Vagina (tissue), 2 donors: ENCODE measurements at regions not wholly inside any gene's neighbourhood (a gene's known extent, or its start where the extent isn't known, plus 50 kb on each side); places are given as distances from the start of the nearest gene placed in this dataset.
A peak's percentile ranks its signal among the peaks of the same experiment; 100 is the strongest.

Source experiments
- DNase-seq, 2 donors: peaks; one replicate each; pipeline ENCODE4 v3.0.0-alpha.2; 2017; ENCODE audit errors: extremely low spot score in 2 of 2
- H3K27ac ChIP-seq: fragments of 200-600 bp; sonication (generic); one replicate; pipeline ENCODE4 v1.5.1; 2019
- H3K27me3 ChIP-seq: fragments of 200-600 bp; sonication (generic); one replicate; pipeline ENCODE4 v1.5.1; 2019
- H3K36me3 ChIP-seq, 2 donors: fragments of 200-600 bp; sonication (generic); one replicate each; pipeline ENCODE4 v1.5.1; 2017 to 2019
- H3K4me1 ChIP-seq: fragments of 200-600 bp; sonication (generic); one replicate; pipeline ENCODE4 v1.5.1; 2019
- H3K4me3 ChIP-seq, 2 donors: fragments of 200-600 bp; sonication (generic); 1 replicate in 1 of 2; 2 replicates in 1 of 2; pipeline ENCODE4 v1.5.1; 2016 to 2019
- H3K9me3 ChIP-seq: fragments of 200-600 bp; sonication (generic); one replicate; pipeline ENCODE4 v1.5.1; 2019
- POLR2A ChIP-seq, 2 donors: fragments of 450-650 bp; IDR thresholded peaks; one replicate each; pipeline ENCODE4 v1.6.1; 2017; ENCODE audit warnings: antibody characterized with exemption in 2 of 2, mild to moderate bottlenecking in 2 of 2, moderate library complexity in 2 of 2
- POLR2AphosphoS5 ChIP-seq, 2 donors: sonication (generic); formaldehyde crosslinking; IDR thresholded peaks; one replicate each; pipeline ENCODE4 v1.9.0; 2017; ENCODE audit warnings: antibody characterized with exemption in 2 of 2, mild to moderate bottlenecking in 2 of 2, low read depth in 1 of 2; ENCODE audit not compliant: insufficient read depth in 1 of 2
- intact Hi-C: fragments of 100-400 bp; cut with DNase I; formaldehyde crosslinking; loops from one replicate; pipeline ENCODE4 v1.15.1; 2023
- TF ChIP-seq, protein P1 (sequence below), 3 experiments: fragments of 450-650 bp in 2 of 3; fragments of 200-600 bp in 1 of 3; sonication (generic) in 1 of 3; IDR thresholded peaks; one replicate each; pipeline ENCODE4 v1.5.1; 2017 to 2019; ENCODE audit warnings: antibody characterized with exemption in 3 of 3, mild to moderate bottlenecking in 2 of 3, moderate library complexity in 2 of 3

DNA sequence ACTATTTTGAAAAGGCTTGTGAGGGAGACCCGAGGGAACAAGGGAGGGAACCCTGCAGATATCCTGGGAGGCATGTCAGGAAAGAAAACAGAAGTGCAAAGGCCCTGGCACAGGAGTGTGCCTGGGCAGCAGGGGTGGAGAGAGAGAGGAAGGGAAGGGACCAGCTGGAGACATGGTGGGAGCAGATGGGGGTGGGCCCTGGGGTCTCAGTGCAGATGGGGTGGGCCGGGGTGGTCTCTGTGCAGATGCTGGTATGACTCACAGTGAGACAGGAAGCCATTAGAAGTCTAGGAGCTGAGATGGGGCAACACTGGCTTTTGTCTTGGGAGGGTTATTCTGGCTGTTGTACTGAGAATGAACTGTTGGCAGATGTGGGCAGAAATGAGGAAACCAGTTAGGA is 363.6 kb upstream of the C1orf174 start:
- intact Hi-C loops, result no loop called here
- no peaks in the 10 kb centered on the region for H3K4me1 ChIP-seq
- TF ChIP-seq, protein P1, sequence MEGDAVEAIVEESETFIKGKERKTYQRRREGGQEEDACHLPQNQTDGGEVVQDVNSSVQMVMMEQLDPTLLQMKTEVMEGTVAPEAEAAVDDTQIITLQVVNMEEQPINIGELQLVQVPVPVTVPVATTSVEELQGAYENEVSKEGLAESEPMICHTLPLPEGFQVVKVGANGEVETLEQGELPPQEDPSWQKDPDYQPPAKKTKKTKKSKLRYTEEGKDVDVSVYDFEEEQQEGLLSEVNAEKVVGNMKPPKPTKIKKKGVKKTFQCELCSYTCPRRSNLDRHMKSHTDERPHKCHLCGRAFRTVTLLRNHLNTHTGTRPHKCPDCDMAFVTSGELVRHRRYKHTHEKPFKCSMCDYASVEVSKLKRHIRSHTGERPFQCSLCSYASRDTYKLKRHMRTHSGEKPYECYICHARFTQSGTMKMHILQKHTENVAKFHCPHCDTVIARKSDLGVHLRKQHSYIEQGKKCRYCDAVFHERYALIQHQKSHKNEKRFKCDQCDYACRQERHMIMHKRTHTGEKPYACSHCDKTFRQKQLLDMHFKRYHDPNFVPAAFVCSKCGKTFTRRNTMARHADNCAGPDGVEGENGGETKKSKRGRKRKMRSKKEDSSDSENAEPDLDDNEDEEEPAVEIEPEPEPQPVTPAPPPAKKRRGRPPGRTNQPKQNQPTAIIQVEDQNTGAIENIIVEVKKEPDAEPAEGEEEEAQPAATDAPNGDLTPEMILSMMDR (IDR thresholded peaks at IDR 0.05), result no peak
- TF ChIP-seq POLR2AphosphoS5 (IDR thresholded peaks at IDR 0.05; ENCODE audit: insufficient read depth in 1 of 2, low read depth in 1 of 2) (no peak), POLR2A (IDR thresholded peaks at IDR 0.05) (no peak)
- peak in 1 of 2 donors; percentile 52 for DNase-seq
- H3K27me3 ChIP-seq, result no peaks in the 10 kb centered on the region
- no peaks in the 10 kb centered on the region for H3K36me3 ChIP-seq
- no peaks in the 10 kb centered on the region for H3K9me3 ChIP-seq
- no peak overlapping the region for H3K27ac ChIP-seq
- H3K4me3 ChIP-seq, result no peak overlapping the region

DNA sequence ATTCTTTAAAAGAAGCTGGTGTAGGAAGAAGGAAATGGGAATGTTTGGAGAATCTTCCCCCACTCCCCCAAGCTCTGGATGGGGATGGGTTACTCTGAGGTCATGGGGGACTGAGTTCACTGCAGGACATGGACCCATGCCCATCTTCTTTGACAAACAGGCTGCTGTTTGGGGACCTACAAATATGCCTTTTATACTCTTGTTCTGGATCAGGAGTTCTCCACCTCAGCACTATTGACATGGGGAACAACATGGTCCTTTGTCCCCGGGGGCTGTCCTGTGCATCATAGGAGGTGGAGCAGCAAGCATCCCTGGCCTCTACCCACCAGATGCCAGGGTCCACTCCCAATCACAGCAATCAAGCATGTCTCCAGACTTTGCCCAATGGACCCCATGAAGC is 365.8 kb upstream of the C1orf174 start:
- TF ChIP-seq POLR2AphosphoS5 (IDR thresholded peaks at IDR 0.05; ENCODE audit: insufficient read depth in 1 of 2, low read depth in 1 of 2), result no peak
- no peak for TF ChIP-seq POLR2A (IDR thresholded peaks at IDR 0.05)
- TF ChIP-seq, protein P1 (IDR thresholded peaks at IDR 0.05), result no peak
- Histone ChIP-seq H3K36me3 (no peaks in the 10 kb centered on the region), H3K27me3 (no peaks in the 10 kb centered on the region), H3K4me3 (no peak overlapping the region), H3K4me1 (no peaks in the 10 kb centered on the region), H3K9me3 (no peaks in the 10 kb centered on the region), H3K27ac (no peak overlapping the region)
- peak in 1 of 2 donors; percentile 34 for DNase-seq
- intact Hi-C loops, result no loop called here

DNA sequence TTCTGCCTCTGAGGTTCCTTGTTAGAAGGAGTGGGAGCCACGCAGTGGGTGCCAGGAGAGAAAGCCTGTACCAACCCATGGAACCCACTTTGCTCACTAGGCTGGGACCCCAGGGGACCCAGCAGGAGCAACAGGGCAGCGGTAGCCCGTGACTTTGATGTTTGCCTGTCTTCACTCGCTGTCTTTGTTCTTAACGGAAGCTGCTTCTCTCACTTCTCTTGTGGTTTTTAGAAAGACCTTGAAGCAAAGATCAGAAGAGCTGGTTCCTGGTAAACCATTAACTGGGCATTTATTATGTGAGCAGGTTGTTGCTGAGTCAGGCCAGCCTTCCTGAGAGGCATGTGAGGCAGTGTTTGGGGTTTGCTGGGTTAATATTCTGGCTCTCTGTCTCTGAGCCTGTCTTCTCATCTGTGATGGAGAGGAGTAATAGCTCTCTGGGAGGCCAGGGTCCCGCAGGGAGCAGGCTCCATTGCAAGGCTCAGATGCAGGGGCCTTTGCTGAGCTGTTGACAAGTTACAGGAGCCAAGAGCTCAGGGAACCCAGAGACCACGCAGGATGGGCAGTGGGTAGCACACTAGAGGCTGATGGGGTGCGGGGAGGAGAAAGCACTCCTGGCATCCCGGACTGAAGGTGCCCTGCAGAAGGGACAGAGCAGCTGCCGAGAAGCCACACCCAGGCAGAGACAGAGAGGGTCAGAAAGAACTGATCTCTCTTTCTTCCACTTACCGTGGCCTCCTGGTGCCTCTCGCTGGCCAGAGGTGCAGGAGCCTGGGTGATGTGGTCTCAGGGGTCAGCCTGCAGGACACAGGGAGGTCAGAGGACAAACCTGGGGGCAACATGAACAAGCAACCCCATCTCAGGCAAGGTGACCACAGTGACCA is 367.5 kb upstream of the C1orf174 start:
- Histone ChIP-seq H3K27ac (no peak overlapping the region), H3K4me3 (no peak overlapping the region), H3K27me3 (no peaks in the 10 kb centered on the region), H3K9me3 (no peaks in the 10 kb centered on the region), H3K36me3 (no peaks in the 10 kb centered on the region), H3K4me1 (no peaks in the 10 kb centered on the region)
- TF ChIP-seq POLR2A (IDR thresholded peaks at IDR 0.05), result no peak
- no peak for TF ChIP-seq POLR2AphosphoS5 (IDR thresholded peaks at IDR 0.05; ENCODE audit: insufficient read depth in 1 of 2, low read depth in 1 of 2)
- TF ChIP-seq, protein P1 (IDR thresholded peaks at IDR 0.05), result no peak
- intact Hi-C loops, result no loop called here
- no peak for DNase-seq

DNA sequence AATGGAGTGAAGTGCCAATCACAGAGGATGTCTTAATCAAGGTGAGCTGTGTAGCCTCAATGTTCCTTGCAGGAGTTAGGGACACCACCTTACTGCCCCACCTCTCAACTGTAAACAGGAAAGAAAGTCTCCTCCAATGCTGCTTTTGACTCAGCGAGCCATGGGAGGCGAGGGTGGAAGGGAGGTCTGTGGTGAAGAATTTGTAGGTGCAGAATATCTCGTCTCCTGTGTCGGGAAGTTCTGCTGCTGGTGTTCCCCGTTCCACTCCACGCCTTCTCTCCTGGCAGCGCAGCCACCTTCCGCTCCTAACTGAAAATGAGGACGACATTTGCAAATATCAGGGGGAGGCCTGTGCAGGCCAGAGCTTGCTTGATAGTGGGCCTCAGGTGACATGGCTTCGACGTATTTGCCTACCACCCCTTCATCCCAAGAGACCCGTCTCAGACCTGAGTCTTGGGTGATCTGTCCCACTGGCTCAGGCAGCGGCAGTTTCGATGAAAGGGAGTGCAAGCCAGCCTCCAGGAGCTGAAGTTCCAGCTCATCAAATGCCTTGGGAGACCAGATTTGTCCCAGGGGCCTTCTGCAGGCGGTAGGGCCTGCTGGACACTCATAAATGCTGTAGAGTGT is 368.3 kb upstream of the C1orf174 start:
- H3K9me3 ChIP-seq, result no peaks in the 10 kb centered on the region
- no peaks in the 10 kb centered on the region for H3K4me1 ChIP-seq
- TF ChIP-seq POLR2A (IDR thresholded peaks at IDR 0.05), result no peak
- TF ChIP-seq, protein P1 (IDR thresholded peaks at IDR 0.05), result no peak
- no peak for TF ChIP-seq POLR2AphosphoS5 (IDR thresholded peaks at IDR 0.05; ENCODE audit: insufficient read depth in 1 of 2, low read depth in 1 of 2)
- H3K27ac ChIP-seq, result no peak overlapping the region
- no peak overlapping the region for H3K4me3 ChIP-seq
- intact Hi-C loops, result no loop called here
- H3K36me3 ChIP-seq, result no peaks in the 10 kb centered on the region
- no peaks in the 10 kb centered on the region for H3K27me3 ChIP-seq
- DNase-seq, result peak in 1 of 2 donors; percentile 58

DNA sequence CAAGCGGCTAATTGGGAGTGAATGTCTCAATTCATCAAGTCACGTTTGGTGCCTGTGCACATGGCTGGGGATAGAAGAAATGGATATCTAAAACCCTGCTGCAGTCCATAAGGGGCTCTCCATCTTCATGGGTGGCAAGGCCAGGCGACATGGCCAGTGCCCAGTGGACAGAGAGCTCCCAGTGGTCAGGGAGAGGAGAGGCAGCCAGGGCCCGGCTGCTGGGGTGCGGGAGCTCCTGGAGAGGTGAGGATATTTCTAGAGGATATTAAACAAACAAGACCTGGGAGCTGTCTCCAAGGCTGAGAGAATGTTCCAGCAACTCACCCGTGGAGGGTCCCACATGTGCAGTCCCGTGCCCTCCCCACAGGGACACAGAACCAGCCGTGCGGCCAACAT is 368.8 kb upstream of the C1orf174 start:
- H3K9me3 ChIP-seq, result no peaks in the 10 kb centered on the region
- H3K27me3 ChIP-seq, result no peaks in the 10 kb centered on the region
- no peaks in the 10 kb centered on the region for H3K36me3 ChIP-seq
- no peak overlapping the region for H3K4me3 ChIP-seq
- intact Hi-C loops, result no loop called here
- H3K4me1 ChIP-seq, result no peaks in the 10 kb centered on the region
- no peak overlapping the region for H3K27ac ChIP-seq
- TF ChIP-seq POLR2AphosphoS5 (IDR thresholded peaks at IDR 0.05; ENCODE audit: insufficient read depth in 1 of 2, low read depth in 1 of 2), result no peak
- TF ChIP-seq, protein P1 (IDR thresholded peaks at IDR 0.05), result no peak
- peak in 1 of 2 donors; percentile 34 for DNase-seq
